8988T (cell line): ENCODE measurements at regions not wholly inside any gene's neighbourhood (a gene's known extent, or its start where the extent isn't known, plus 50 kb on each side); places are given as distances from the start of the nearest gene placed in this dataset.

Experiments used
- DNase-seq: peaks from one replicate; pipeline ENCODE4 v3.0.0; 2011

- no peak for DNase-seq
Observed at GRCh38 chr10:25661632-25662031, 272.4 kb upstream of the MYO3A start.

- DNase-seq = no peak
Observed at GRCh38 chr10:25666276-25666675, 267.8 kb upstream of the MYO3A start.

GRCh38 chr10:25675204-25675603 lies 258.8 kb upstream of the MYO3A start:
- no peak for DNase-seq

- no peak for DNase-seq
Observed at GRCh38 chr10:25675615-25676014, 258.4 kb upstream of the MYO3A start.

- no peak for DNase-seq
Observed at GRCh38 chr10:25678220-25678619, 255.8 kb upstream of the MYO3A start.

GRCh38 chr10:25678666-25679065 lies 255.4 kb upstream of the MYO3A start:
- DNase-seq = no peak

- DNase-seq = no peak
Observed at GRCh38 chr10:25682203-25682851, 251.7 kb upstream of the MYO3A start.

GRCh38 chr10:25683344-25683743 lies 250.7 kb upstream of the MYO3A start:
- no peak for DNase-seq

- DNase-seq = no peak
Observed at GRCh38 chr10:25687521-25687920, 246.5 kb upstream of the MYO3A start.

- DNase-seq = no peak
Observed at GRCh38 chr10:25689346-25690100, 244.5 kb upstream of the MYO3A start.

GRCh38 chr10:25692761-25693160 lies 241.3 kb upstream of the MYO3A start:
- no peak for DNase-seq

GRCh38 chr10:25694206-25694933 lies 239.7 kb upstream of the MYO3A start:
- DNase-seq = no peak

- no peak for DNase-seq
Observed at GRCh38 chr10:25694971-25695370, 239.1 kb upstream of the MYO3A start.

GRCh38 chr10:25695586-25695985 lies 238.4 kb upstream of the MYO3A start:
- no peak for DNase-seq

- DNase-seq = no peak
Observed at GRCh38 chr10:25696013-25696708, 237.9 kb upstream of the MYO3A start.

GRCh38 chr10:25697412-25697811 lies 236.6 kb upstream of the MYO3A start:
- DNase-seq = no peak

- DNase-seq = no peak
Observed at GRCh38 chr10:25698638-25699037, 235.4 kb upstream of the MYO3A start.

- no peak for DNase-seq
Observed at GRCh38 chr10:25699631-25700030, 234.4 kb upstream of the MYO3A start.

GRCh38 chr10:25701652-25702051 lies 232.4 kb upstream of the MYO3A start:
- no peak for DNase-seq

- DNase-seq = no peak
Observed at GRCh38 chr10:25704622-25705021, 229.4 kb upstream of the MYO3A start.

GRCh38 chr10:25707572-25707971 lies 226.5 kb upstream of the MYO3A start:
- DNase-seq = no peak

- DNase-seq = no peak
Observed at GRCh38 chr10:25707976-25708671, 225.9 kb upstream of the MYO3A start.

- no peak for DNase-seq
Observed at GRCh38 chr10:25713894-25714240, 220.2 kb upstream of the MYO3A start.
